HepG2 (cell line): ENCODE measurements at regions not wholly inside any gene's neighbourhood (a gene's known extent, or its start where the extent isn't known, plus 50 kb on each side); places are given as distances from the start of the nearest gene placed in this dataset.

Source experiments
- ATAC-seq: fragments of 200-7000 bp; cut with Tn5 transposase; 3 replicates; pipeline ENCODE4 v1.9.1; 2020; ENCODE audit warnings: mild to moderate bottlenecking, moderate library complexity
- BruUV-seq: library from RNA; stranded (reverse); fragments of 400-500 nt; replicated peaks from 2 replicates; lab custom pipeline; 2021; lab: Mats Ljungman, UMichigan
- CTCF ChIA-PET: fragments of 300-600 bp; formaldehyde crosslinking; extraction: SDS; loops from one replicate; lab custom pipeline; 2021; ENCODE audit warnings: low total read pairs, inconsistent platforms, low intra/inter-chr PET ratio; lab: Yijun Ruan, JAX
- POLR2A ChIA-PET: fragments of 350-600 bp; sonication (Branson Sonifier 250); formaldehyde crosslinking; loops from one replicate; lab custom pipeline; 2020; ENCODE audit warnings: antibody characterized with exemption, inconsistent platforms; lab: Yijun Ruan, JAX
- DNase-seq: peaks from one replicate; pipeline ENCODE4 v3.0.0-alpha.2; 2015; ENCODE audit warnings: low spot score
- FAIRE-seq: peaks from 3 replicates; lab custom pipeline; 2011; peaks lifted over from hg19 to GRCh38; lab: Jason Lieb, UNC
- H2AFZ ChIP-seq: one replicate; pipeline ENCODE4 v1.6.1; 2011; ENCODE audit warnings: low read length, inconsistent platforms
- H3K27ac ChIP-seq: fragments of 300-600 bp; 3 replicates; pipeline ENCODE4 v1.8.0; 2011; ENCODE audit warnings: mixed run types, mild to moderate bottlenecking, mixed read lengths, low read length, inconsistent platforms; ENCODE audit not compliant: insufficient read depth; ENCODE audit errors: extremely low read length
- H3K27me3 ChIP-seq, 2 experiments: fragments of 200-600 bp in 1 of 2; 2 replicates in 1 of 2; 3 replicates in 1 of 2; pipeline versions ENCODE4 v1.6.0 to v1.8.0; 2011; ENCODE audit warnings: low read length in 2 of 2, mild to moderate bottlenecking in 2 of 2, moderate library complexity in 2 of 2, inconsistent platforms in 1 of 2; ENCODE audit not compliant: insufficient read depth in 2 of 2, control insufficient read depth in 1 of 2
- H3K36me3 ChIP-seq, 2 experiments: fragments of 200-600 bp in 1 of 2; replicated peaks in 1 of 2; 2 replicates in 1 of 2; 3 replicates in 1 of 2; pipeline versions ENCODE4 v1.5.1 to v1.8.0; 2011; ENCODE audit warnings: low read length in 2 of 2, inconsistent platforms in 1 of 2; ENCODE audit not compliant: insufficient read depth in 2 of 2, control insufficient read depth in 1 of 2
- H3K4me1 ChIP-seq: 2 replicates; pipeline ENCODE4 v1.5.1; 2012; ENCODE audit warnings: low read length, inconsistent platforms; ENCODE audit not compliant: insufficient read depth
- H3K4me2 ChIP-seq: 2 replicates; pipeline ENCODE4 v1.6.0; 2011; ENCODE audit warnings: low read depth, low read length, inconsistent platforms
- H3K4me3 ChIP-seq, 3 experiments: fragments of 200-600 bp in 1 of 3; sonication (generic), shearing (Covaris generic) in 1 of 3; replicated peaks in 1 of 3; 2 replicates each; pipeline ENCODE4 v1.5.1; 2011 to 2016; ENCODE audit warnings: low read length in 3 of 3, inconsistent platforms in 2 of 3, low read depth in 2 of 3, mild to moderate bottlenecking in 2 of 3, control low read depth in 1 of 3, mixed read lengths in 1 of 3; ENCODE audit not compliant: insufficient read depth in 1 of 3
- H3K79me2 ChIP-seq: one replicate; pipeline ENCODE4 v1.6.1; 2011; ENCODE audit warnings: low read length, inconsistent platforms; ENCODE audit not compliant: insufficient read depth
- H3K9ac ChIP-seq: 2 replicates; pipeline ENCODE4 v1.6.0; 2011; ENCODE audit warnings: mild to moderate bottlenecking, low read depth, low read length, inconsistent platforms; ENCODE audit not compliant: insufficient read depth
- H3K9me3 ChIP-seq: 2 replicates; pipeline ENCODE4 v1.5.1; 2012; ENCODE audit warnings: mild to moderate bottlenecking, low read length
- H4K20me1 ChIP-seq: 2 replicates; pipeline ENCODE4 v1.6.0; 2011; ENCODE audit warnings: inconsistent platforms, mild to moderate bottlenecking, low read length, moderate library complexity; ENCODE audit not compliant: insufficient read depth
- ATF7 ChIP-seq, 2 experiments: fragments of 450-650 bp in 1 of 2; sonication (generic) in 1 of 2; formaldehyde crosslinking in 1 of 2; IDR thresholded peaks; 2 replicates each; pipeline versions ENCODE4 v1.4.0 to v1.6.1; 2016 to 2020; ENCODE audit warnings: antibody characterized with exemption in 1 of 2, mild to moderate bottlenecking in 1 of 2, missing genetic modification reagents in 1 of 2
- CREB1 ChIP-seq, 2 experiments: fragments of 450-650 bp in 1 of 2; IDR thresholded peaks; 2 replicates each; pipeline ENCODE4 v1.6.1; 2016 to 2017; ENCODE audit warnings: control low read depth in 1 of 2, mild to moderate bottlenecking in 1 of 2, missing compliant biosample characterization in 1 of 2, missing genetic modification characterization in 1 of 2
- HNRNPL ChIP-seq: fragments of 200-400 bp; formaldehyde crosslinking; IDR thresholded peaks from 2 replicates; pipeline ENCODE4 v1.6.1; 2017; ENCODE audit warnings: mild to moderate bottlenecking, low read depth, low read length
- ZNF317 ChIP-seq: sonication (generic); formaldehyde crosslinking; IDR thresholded peaks from 2 replicates; pipeline ENCODE4 v1.5.0; 2020; ENCODE audit warnings: mild to moderate bottlenecking, missing genetic modification reagents
- ZNF776 ChIP-seq: sonication (generic); formaldehyde crosslinking; IDR thresholded peaks from 2 replicates; pipeline ENCODE4 v1.4.0; 2020; ENCODE audit warnings: mild to moderate bottlenecking, missing genetic modification reagents
- WGBS: methylation state at CpG from one replicate; pipeline ENCODE4 v1.1.6; 2017; ENCODE audit warnings: low lambda C conversion rate; 5-methylcytosine and 5-hydroxymethylcytosine counted together
- in situ Hi-C: cut with HindIII; loops from 2 replicates; pipeline ENCODE4 v1.10.0; 2017; ENCODE audit warnings: low pct_unique_long_range_greater_than_20kb; ENCODE audit not compliant: extremely low pct_ligation_motif_present
- intact Hi-C: fragments of 100-400 bp; cut with micrococcal nuclease; formaldehyde crosslinking; loops from one replicate; pipeline ENCODE4 v1.10.0; 2022; ENCODE audit not compliant: unreplicated experiment

DNA sequence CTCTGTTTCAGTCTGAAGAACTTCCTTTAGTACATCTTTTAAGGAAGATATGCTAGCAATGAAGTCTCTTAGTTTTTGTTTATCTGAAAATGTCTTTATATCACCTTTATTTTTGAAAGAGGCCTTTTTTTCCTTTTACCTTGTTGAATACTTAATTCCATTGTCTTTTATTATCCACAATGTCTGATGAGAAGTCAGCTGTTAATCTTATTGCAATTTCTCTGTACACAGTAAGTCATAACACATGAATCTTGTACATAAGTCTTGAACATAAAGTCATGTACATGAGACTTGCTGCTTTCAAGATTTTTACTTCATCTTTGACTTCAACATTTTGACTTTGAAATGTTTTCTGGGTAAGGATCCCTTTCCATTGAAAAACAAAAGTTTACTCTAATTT, 424.3 kb upstream of the ATP10A start:
- H3K9me3 ChIP-seq: peaks cover 81% of the 10 kb centered on the region
- TF ChIP-seq ZNF317 (peak; percentile 94), HNRNPL (no peak)
- no peak overlapping the region for H3K4me2 ChIP-seq
- DNase-seq: no peak
- no peaks in the 10 kb centered on the region for H3K27me3 ChIP-seq
- no peaks in the 10 kb centered on the region for H3K79me2 ChIP-seq
- no peak for FAIRE-seq
- ATAC-seq: no peak
- no peaks in the 10 kb centered on the region for H3K4me1 ChIP-seq
- BruUV-seq: no TSS peak
- H2AFZ ChIP-seq: no peak overlapping the region
- in situ Hi-C loops: no loop called here
- H4K20me1 ChIP-seq: no peaks in the 10 kb centered on the region
- ChIA-PET POLR2A (no interaction called here), CTCF (no interaction called here)
- no peak overlapping the region for H3K27ac ChIP-seq
- H3K4me3 ChIP-seq: no peak overlapping the region
- H3K36me3 ChIP-seq: no peaks in the 10 kb centered on the region
- H3K9ac ChIP-seq: no peak overlapping the region
- intact Hi-C loops: no loop called here

DNA sequence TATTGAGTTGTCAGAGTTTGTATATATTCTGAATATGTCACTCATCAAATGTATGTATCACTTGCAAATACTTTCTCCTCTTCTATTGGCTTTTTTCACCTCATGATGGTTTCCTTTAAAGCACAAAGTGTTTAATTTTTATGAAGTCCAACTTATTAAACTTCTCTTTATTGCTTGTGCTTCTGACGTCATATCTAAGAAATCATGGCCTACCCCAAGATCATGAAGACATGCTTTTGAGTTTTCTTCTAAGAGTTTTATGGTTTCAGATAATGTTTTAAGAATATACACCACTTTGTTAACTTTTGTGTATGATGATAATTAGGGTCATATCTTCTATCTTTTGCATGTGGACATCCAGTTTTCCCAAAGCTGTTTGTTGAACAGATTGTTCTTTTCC, 417.2 kb upstream of the ATP10A start:
- in situ Hi-C loops: no loop called here
- CTCF ChIA-PET: no interaction called here

More for the DNA sequence above, 417.2 kb upstream of the ATP10A start:
- Histone ChIP-seq H3K27me3 (no peaks in the 10 kb centered on the region), H3K9ac (no peak overlapping the region), H4K20me1 (no peaks in the 10 kb centered on the region), H3K4me2 (no peak overlapping the region), H3K36me3 (no peaks in the 10 kb centered on the region), H3K4me1 (no peaks in the 10 kb centered on the region), H3K79me2 (no peaks in the 10 kb centered on the region), H3K27ac (no peak overlapping the region), H3K9me3 (peaks cover 89% of the 10 kb centered on the region)
- POLR2A ChIA-PET: no interaction called here
- ATAC-seq: no peak
- no peak for FAIRE-seq
- TF ChIP-seq ZNF776 (CRISPR knock-in tag): no peak
- TF ChIP-seq CREB1 (IDR thresholded peaks at IDR 0.05): peak; percentile 90
- no peak for TF ChIP-seq CREB1 (CRISPR knock-in tag; IDR thresholded peaks at IDR 0.05)
- peak; percentile 78 for TF ChIP-seq ATF7 (IDR thresholded peaks at IDR 0.05)
- no peak for TF ChIP-seq ATF7 (CRISPR knock-in tag; IDR thresholded peaks at IDR 0.05)
- TF ChIP-seq, all 625 proteins: peak for 2
- Histone ChIP-seq H3K4me3 (no peak overlapping the region), H2AFZ (no peak overlapping the region)
- intact Hi-C loops: no loop called here
- whole genome bisulfite sequencing: 0% methylated on average over 1 of the region's 1 CpG
- no TSS peak for BruUV-seq
- no peak for DNase-seq
